Hepatocyte (in vitro differentiated cells): ENCODE measurements at regions not wholly inside any gene's neighbourhood (a gene's known extent, or its start where the extent isn't known, plus 50 kb on each side); places are given as distances from the start of the nearest gene placed in this dataset.
"Not testable (repeated sequence)": the region's sequence is repeated elsewhere in the genome, so short reads cannot be mapped to it uniquely, and the experiment has no call there.

Experiments
- DNase-seq: peaks from one replicate; pipeline ENCODE4 v3.0.0-alpha.2; 2016; ENCODE audit warnings: low spot score
- H2AFZ ChIP-seq: fragments of 200-600 bp; sonication (generic); 2 replicates; pipeline ENCODE4 v1.6.0; 2016; ENCODE audit warnings: antibody characterized with exemption, mild to moderate bottlenecking
- H3K27ac ChIP-seq: fragments of 200-600 bp; sonication (generic); 2 replicates; pipeline ENCODE4 v1.5.1; 2016; ENCODE audit warnings: mild to moderate bottlenecking
- H3K27me3 ChIP-seq: fragments of 200-600 bp; sonication (generic); 2 replicates; pipeline ENCODE4 v1.6.1; 2016
- H3K36me3 ChIP-seq: fragments of 200-600 bp; sonication (generic); replicated peaks from 2 replicates; pipeline ENCODE4 v1.5.1; 2016; ENCODE audit warnings: low read depth; ENCODE audit not compliant: insufficient read depth
- H3K4me1 ChIP-seq: fragments of 200-600 bp; sonication (generic); 2 replicates; pipeline ENCODE4 v1.5.1; 2016; ENCODE audit warnings: mild to moderate bottlenecking, moderate library complexity; ENCODE audit not compliant: insufficient read depth
- H3K4me2 ChIP-seq: fragments of 200-600 bp; sonication (generic); 2 replicates; pipeline ENCODE4 v1.6.0; 2016
- H3K4me3 ChIP-seq: fragments of 200-600 bp; sonication (generic); 2 replicates; pipeline ENCODE4 v1.5.1; 2016; ENCODE audit warnings: mild to moderate bottlenecking
- H3K79me2 ChIP-seq: fragments of 200-600 bp; sonication (generic); 2 replicates; pipeline ENCODE4 v1.6.0; 2017; ENCODE audit warnings: mild to moderate bottlenecking
- H3K9me2 ChIP-seq: fragments of 200-600 bp; sonication (generic); replicated peaks from 2 replicates; pipeline ENCODE4 v1.6.0; 2017; ENCODE audit warnings: mild to moderate bottlenecking; ENCODE audit not compliant: insufficient read depth
- H3K9me3 ChIP-seq: fragments of 200-600 bp; sonication (generic); 2 replicates; pipeline ENCODE4 v1.5.1; 2016; ENCODE audit warnings: low read depth, mild to moderate bottlenecking
- H4K20me1 ChIP-seq: fragments of 200-600 bp; sonication (generic); 2 replicates; pipeline ENCODE4 v1.6.0; 2016; ENCODE audit warnings: mild to moderate bottlenecking; ENCODE audit not compliant: insufficient read depth, poor library complexity, severe bottlenecking
- CTCF ChIP-seq: fragments of 200-600 bp; sonication (generic); IDR thresholded peaks from 2 replicates; pipeline ENCODE4 v1.5.1; 2016; ENCODE audit warnings: antibody characterized with exemption, mild to moderate bottlenecking; ENCODE audit not compliant: poor library complexity
- EZH2 ChIP-seq: fragments of 200-600 bp; sonication (generic); IDR thresholded peaks from 2 replicates; pipeline ENCODE4 v1.6.1; 2016; ENCODE audit warnings: antibody characterized with exemption, mild to moderate bottlenecking, borderline replicate concordance
- EZH2phosphoT487 ChIP-seq: fragments of 200-600 bp; sonication (generic); IDR thresholded peaks from one replicate; pipeline ENCODE4 v1.6.1; 2018; ENCODE audit warnings: antibody characterized with exemption, mild to moderate bottlenecking, low read depth, moderate library complexity; ENCODE audit not compliant: unreplicated experiment, severe bottlenecking
- WGBS: methylation state at CpG from one replicate; pipeline ENCODE4 v1.1.6; 2016; ENCODE audit warnings: low lambda C conversion rate; ENCODE audit errors: missing lambda C conversion rate; 5-methylcytosine and 5-hydroxymethylcytosine counted together

GRCh38 chr1:29683472-29683871 is 447.1 kb downstream of the PTPRU start:
- H3K4me3 ChIP-seq: no peak overlapping the region
- DNase-seq: no peak

GRCh38 chr1:29682919-29683295 is 446.6 kb downstream of the PTPRU start:
- Histone ChIP-seq H3K36me3 (no peaks in the 10 kb centered on the region), H3K9me2 (no peaks in the 10 kb centered on the region), H3K27ac (no peak overlapping the region), H3K79me2 (no peaks in the 10 kb centered on the region), H3K4me3 (no peak overlapping the region), H2AFZ (no peak overlapping the region), H3K27me3 (no peaks in the 10 kb centered on the region), H4K20me1 (no peaks in the 10 kb centered on the region), H3K4me2 (no peak overlapping the region), H3K4me1 (peaks cover 5% of the 10 kb centered on the region), H3K9me3 (no peaks in the 10 kb centered on the region)
- TF ChIP-seq CTCF: no peak
- WGBS: 37% methylated on average over 3 of the region's 3 CpGs
- DNase-seq: peak; percentile 55

More at GRCh38 chr1:29683472-29683871, 447.1 kb downstream of the PTPRU start:
- Histone ChIP-seq H3K4me2 (no peak overlapping the region), H3K27me3 (no peaks in the 10 kb centered on the region), H3K36me3 (no peaks in the 10 kb centered on the region), H2AFZ (no peak overlapping the region), H3K9me2 (no peaks in the 10 kb centered on the region), H3K79me2 (no peaks in the 10 kb centered on the region), H3K9me3 (no peaks in the 10 kb centered on the region), H4K20me1 (no peaks in the 10 kb centered on the region), H3K4me1 (peaks cover 9% of the 10 kb centered on the region), H3K27ac (no peak overlapping the region)
- WGBS: 81% methylated on average over 5 of the region's 5 CpGs
- TF ChIP-seq CTCF: no peak
- no peak for TF ChIP-seq EZH2
- TF ChIP-seq EZH2phosphoT487: no peak

- Histone ChIP-seq H2AFZ (no peak overlapping the region), H3K36me3 (no peaks in the 10 kb centered on the region), H3K4me1 (peaks cover 5% of the 10 kb centered on the region), H3K9me2 (no peaks in the 10 kb centered on the region), H3K79me2 (no peaks in the 10 kb centered on the region), H3K9me3 (no peaks in the 10 kb centered on the region), H3K4me2 (no peak overlapping the region), H3K27me3 (no peaks in the 10 kb centered on the region), H3K4me3 (no peak overlapping the region), H3K27ac (no peak overlapping the region), H4K20me1 (no peaks in the 10 kb centered on the region)
- TF ChIP-seq CTCF: no peak
- TF ChIP-seq EZH2: no peak
- no peak for TF ChIP-seq EZH2phosphoT487
- 70% methylated on average over 10 of the region's 10 CpGs for WGBS
- DNase-seq: no peak
These were observed 446.0 kb downstream of the PTPRU start for GRCh38 chr1:29682171-29682918.

GRCh38 chr1:29681416-29681815 is 445.1 kb downstream of the PTPRU start:
- not testable (repeated sequence) for H3K79me2 ChIP-seq, H3K9me2 ChIP-seq, H3K27me3 ChIP-seq, H3K27ac ChIP-seq, H3K4me1 ChIP-seq, H3K4me2 ChIP-seq, H3K9me3 ChIP-seq, H2AFZ ChIP-seq, H3K36me3 ChIP-seq, H3K4me3 ChIP-seq, H4K20me1 ChIP-seq, DNase-seq
- WGBS: 87% methylated on average over 6 of the region's 6 CpGs
